Hepatocyte (in vitro differentiated cells): ENCODE measurements at regions not wholly inside any gene's neighbourhood (a gene's known extent, or its start where the extent isn't known, plus 50 kb on each side); places are given as distances from the start of the nearest gene placed in this dataset.

Experiments used
- EZH2 ChIP-seq: fragments of 200-600 bp; sonication (generic); IDR thresholded peaks from 2 replicates; pipeline ENCODE4 v1.6.1; 2016; ENCODE audit warnings: antibody characterized with exemption, mild to moderate bottlenecking, borderline replicate concordance
- EZH2phosphoT487 ChIP-seq: fragments of 200-600 bp; sonication (generic); IDR thresholded peaks from one replicate; pipeline ENCODE4 v1.6.1; 2018; ENCODE audit warnings: antibody characterized with exemption, mild to moderate bottlenecking, low read depth, moderate library complexity; ENCODE audit not compliant: unreplicated experiment, severe bottlenecking
- TF ChIP-seq, protein P1 (sequence below): fragments of 200-600 bp; sonication (generic); IDR thresholded peaks from 2 replicates; pipeline ENCODE4 v1.5.1; 2016; ENCODE audit warnings: antibody characterized with exemption, mild to moderate bottlenecking; ENCODE audit not compliant: poor library complexity

DNA sequence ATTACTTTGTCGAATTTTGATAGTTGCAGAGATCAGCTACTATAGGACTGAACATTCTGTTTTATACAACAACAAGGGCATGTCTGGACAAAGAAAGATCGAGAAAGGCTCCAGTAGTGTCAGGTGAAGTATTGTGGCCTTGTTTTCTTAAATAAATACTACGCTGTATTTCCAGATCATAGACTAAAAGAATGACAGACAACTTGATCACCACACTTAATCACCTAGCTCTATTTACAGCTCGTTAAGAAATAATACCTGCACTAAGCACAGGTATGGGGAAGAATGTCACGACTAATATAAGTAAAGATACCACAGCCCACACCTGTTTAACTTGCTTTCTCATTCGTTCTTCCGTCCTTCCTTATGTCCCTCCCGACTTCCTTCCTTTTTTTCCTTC, 269.2 kb downstream of the HGF start:
- TF ChIP-seq, protein P1, sequence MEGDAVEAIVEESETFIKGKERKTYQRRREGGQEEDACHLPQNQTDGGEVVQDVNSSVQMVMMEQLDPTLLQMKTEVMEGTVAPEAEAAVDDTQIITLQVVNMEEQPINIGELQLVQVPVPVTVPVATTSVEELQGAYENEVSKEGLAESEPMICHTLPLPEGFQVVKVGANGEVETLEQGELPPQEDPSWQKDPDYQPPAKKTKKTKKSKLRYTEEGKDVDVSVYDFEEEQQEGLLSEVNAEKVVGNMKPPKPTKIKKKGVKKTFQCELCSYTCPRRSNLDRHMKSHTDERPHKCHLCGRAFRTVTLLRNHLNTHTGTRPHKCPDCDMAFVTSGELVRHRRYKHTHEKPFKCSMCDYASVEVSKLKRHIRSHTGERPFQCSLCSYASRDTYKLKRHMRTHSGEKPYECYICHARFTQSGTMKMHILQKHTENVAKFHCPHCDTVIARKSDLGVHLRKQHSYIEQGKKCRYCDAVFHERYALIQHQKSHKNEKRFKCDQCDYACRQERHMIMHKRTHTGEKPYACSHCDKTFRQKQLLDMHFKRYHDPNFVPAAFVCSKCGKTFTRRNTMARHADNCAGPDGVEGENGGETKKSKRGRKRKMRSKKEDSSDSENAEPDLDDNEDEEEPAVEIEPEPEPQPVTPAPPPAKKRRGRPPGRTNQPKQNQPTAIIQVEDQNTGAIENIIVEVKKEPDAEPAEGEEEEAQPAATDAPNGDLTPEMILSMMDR = no peak
- no peak for TF ChIP-seq EZH2phosphoT487
- TF ChIP-seq EZH2 = no peak
